HG02763 (cell line): ENCODE measurements at regions not wholly inside any gene's neighbourhood (a gene's known extent, or its start where the extent isn't known, plus 50 kb on each side); places are given as distances from the start of the nearest gene placed in this dataset.
"Not testable (repeated sequence)": the region's sequence is repeated elsewhere in the genome, so short reads cannot be mapped to it uniquely, and the experiment has no call there.

Source experiments
- ATAC-seq: cut with Tn5 transposase; IDR thresholded peaks from one replicate; pipeline ENCODE4 v1.9.1; 2021; ENCODE audit warnings: mild to moderate bottlenecking, moderate library complexity; ENCODE audit not compliant: unreplicated experiment

DNA sequence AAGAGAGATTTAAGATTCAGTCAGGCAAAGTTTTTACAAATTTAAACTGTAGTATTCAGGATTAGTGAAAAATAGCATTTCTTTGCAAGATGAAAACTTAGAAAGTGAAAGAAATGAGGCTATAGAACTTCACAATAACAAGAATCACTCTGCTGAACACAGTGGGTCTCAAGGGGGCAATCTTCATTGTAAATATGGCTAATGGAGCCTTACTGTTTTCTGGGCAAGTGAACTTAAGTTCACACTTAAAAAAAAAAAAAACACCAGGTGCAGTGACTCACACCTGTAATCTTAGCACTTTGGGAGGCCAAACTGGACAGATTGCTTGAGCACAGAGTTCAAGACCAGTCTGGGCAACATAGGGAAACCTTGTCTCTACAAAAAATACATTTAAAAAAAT lies 175.9 kb upstream of the SNX2 start:
- ATAC-seq = no peak

DNA sequence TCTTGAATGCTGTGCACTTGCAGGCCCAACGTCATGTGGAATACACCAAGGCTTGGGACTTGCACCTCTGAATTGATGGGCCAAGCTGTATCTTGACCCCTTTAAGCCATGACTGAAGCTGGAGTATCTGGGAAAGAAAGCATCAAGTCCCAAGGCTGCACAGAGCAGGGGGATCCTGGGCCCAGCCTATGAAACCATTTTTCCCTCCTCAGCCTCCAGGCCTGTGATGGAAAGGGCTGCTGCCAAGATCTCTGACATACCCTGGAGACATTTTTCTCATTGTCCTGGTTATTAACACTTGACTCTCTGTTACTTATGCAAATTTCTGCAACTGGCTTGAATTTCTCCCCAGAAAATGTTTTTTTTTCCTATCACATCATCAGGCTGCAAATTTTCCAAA lies 174.0 kb upstream of the SNX2 start:
- ATAC-seq = no peak

DNA sequence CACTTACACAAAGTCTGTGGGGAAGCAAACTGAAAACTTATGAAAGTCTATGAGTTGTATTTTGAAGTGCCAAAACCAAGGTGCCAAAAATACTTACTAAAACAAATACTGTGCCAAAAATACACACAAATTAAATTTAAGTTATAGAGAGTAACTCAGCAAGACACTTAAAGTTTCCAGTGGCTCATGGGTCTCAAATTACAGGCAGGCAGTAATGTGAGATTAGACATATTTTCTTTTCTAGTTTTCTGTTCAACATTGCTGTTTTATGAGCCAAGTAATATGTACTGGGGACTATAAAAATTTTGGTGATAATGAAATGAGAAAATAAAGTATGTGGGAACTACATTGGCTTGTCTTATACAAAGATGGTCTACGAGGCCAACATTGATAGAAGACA lies 172.2 kb upstream of the SNX2 start:
- ATAC-seq = no peak

DNA sequence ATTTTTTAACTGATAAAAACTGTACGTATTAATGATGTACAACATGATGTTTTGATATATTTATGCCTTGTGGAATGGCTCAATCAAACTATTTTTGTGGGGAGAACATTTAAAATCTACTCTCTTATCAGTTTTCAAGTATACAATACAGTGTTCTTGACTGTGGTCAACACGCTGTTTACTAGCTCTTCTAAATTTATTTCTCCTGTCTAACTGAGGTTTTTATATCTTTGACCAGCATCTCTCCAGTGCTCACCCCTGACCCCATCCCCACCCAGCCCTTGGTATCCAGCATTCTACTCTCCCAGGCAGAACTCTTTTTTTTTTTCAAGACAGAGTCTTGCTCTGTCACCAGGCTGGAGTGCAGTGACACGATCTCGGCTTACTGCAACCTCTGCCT lies 169.6 kb upstream of the SNX2 start:
- no peak for ATAC-seq

DNA sequence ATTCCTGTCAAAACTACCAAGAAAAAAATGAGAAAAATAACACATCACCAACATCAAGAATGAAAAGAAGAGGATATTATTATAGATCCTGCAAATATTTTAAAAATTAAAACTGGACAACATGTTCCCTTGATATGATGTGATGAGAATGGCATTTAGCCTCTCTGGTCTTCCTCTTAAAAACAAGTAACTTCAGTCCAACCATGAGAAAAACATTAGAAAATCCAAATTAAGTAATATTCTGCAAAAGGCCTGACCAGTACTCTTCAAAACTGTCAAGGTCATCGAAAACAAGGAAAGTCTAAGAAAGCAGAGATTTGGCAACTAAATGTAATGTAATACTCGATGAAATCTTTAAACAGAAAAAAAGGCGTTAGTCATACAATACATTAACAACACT lies 167.1 kb upstream of the SNX2 start:
- no peak for ATAC-seq

DNA sequence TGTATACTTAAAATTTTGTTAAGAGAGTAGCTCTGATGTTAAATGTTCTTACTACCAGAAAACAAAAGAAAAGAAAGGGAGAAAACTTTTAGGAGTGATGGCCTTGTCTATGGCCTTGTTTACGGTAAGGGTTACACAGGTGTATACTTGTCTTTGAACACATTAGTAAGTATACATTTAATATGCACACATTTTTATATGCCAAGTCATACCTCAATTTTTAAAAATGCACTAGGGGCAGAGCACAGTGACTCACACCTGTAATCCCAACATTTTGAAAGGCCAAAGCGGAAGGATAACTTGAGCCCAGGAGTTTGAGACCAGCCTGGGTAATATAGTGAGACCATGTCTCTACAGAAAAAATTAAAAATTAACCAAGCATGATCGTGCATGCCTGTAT lies 166.7 kb upstream of the SNX2 start:
- no peak for ATAC-seq

DNA sequence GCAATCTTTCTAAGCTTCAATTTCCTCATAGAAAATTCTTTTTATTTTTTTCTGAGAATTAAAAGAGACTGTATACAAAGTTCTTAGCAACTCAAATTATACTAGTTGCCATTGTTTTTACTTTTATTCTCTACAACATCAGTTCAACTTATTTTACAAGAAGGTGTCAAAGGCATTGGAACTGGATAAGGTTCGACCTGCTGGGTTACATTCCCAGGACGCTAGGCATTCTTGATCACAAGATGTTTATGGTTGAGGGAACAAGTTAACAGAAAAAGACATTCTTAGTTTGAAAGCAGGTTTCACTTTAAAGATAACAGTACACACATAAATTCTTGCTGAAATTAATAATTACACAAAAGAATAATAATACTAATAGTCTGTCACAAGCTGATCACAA lies 163.5 kb upstream of the SNX2 start:
- no peak for ATAC-seq

DNA sequence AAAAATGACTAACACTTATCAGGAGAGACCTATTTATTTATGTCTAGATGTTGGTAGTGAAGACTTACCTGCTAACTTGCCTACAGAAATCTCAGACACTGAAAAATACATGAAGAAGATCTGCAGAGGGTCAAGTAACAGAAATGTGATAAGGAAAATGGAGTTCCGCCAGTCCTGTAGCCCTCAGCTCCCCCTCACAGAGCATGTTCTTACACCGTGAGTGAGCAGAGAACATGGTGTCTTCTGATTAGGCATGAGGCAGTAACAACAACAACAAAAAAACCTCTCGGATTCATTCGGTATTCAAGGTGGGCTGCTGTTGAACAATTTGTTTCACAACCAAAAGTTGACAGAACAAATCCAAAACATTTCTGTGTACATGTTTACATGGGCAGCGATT lies 162.0 kb upstream of the SNX2 start:
- no peak for ATAC-seq

DNA sequence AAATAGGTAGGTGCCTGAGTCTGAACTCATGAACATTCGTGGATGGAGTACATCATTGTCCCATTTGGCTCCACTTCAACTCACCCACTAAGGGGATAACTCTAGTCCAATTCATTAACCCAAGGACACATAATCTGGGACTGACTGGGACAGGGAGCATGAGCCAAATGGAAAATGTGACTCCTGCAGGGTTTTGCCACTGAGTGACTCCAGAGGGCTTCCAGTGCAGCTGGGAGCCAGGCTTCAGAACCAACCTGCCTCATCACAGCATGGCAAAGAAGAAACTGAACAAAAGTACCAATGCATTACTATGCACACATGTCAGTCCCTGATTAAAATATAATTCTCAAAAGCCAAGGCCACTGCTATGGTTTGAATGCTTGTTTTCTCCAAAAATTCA lies 159.7 kb upstream of the SNX2 start:
- ATAC-seq = no peak

DNA sequence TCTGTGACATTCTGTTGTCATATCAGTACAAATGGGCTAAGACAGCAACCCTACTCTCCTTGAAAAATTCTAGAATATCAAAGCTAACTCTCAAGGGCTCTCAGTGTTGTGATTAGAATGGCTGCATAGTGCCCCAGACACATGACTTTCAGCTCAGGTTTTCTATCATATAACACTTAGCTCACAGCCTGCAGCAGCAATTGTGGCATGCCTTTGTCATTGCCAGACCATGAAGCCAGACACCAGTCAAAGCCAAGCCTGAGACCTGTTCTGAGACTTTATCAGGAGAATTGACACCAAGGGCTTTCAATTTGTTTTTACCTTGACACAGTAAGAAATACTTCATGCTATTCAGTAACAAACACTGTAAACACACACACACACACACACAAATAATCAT lies 159.0 kb upstream of the SNX2 start:
- no peak for ATAC-seq

DNA sequence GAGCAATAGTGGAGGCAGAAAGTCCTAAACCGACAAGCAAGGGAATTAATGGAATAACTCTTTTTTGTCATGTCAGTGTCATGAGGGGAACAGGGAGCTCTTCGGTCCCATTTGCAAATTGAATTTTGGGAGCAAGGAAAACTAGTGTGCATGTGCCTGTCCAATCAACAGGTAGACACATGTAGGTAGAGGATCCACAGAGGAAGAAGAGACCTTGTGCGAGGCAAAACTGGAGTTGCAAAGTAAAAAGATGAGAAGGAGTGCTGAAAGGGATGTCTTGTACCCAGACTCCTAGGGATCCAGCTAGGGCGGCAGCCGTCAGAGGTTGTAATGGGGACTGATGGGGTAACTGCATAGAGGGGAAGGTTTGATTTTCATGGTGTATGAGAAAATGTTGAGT lies 156.8 kb upstream of the SNX2 start:
- ATAC-seq = not testable (repeated sequence)

DNA sequence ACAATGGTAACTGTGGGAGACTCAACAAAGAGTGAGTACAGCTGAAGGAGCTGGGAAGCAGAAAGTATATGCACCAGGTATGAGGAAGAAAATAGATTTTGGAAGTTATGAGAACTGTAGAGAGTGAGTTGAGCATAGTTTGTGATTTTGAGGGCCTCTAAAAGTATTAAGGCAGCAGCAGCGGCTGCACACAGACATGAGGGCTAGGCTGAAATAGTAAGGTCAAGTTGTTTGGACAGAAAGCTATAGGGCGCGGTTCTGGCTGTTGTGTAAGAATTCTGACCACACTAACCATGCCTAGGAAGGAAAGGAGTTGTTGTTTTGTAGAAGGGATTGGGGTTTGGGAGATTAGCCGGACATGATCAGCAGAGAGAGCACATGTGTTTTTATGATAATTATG lies 154.1 kb upstream of the SNX2 start:
- ATAC-seq = not testable (repeated sequence)

DNA sequence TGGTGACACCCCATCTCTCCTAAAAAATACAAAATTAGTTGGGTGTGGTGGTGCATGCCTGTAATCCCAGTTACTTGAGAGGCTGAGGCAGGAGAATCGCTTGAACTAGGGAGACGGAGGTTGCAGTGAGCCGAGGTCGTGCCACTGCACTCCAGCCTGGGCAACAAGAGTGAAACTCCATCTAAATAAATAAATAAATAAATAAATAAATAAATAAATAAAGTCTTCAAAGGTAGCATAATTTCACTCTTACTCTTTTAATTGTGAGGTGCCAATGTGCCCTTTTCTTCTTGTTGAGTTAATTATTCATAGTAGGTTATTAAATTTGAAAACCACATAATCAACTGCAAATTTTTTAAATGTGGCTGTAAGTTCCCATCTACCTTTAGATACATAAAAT lies 146.2 kb upstream of the SNX2 start:
- not testable (repeated sequence) for ATAC-seq

DNA sequence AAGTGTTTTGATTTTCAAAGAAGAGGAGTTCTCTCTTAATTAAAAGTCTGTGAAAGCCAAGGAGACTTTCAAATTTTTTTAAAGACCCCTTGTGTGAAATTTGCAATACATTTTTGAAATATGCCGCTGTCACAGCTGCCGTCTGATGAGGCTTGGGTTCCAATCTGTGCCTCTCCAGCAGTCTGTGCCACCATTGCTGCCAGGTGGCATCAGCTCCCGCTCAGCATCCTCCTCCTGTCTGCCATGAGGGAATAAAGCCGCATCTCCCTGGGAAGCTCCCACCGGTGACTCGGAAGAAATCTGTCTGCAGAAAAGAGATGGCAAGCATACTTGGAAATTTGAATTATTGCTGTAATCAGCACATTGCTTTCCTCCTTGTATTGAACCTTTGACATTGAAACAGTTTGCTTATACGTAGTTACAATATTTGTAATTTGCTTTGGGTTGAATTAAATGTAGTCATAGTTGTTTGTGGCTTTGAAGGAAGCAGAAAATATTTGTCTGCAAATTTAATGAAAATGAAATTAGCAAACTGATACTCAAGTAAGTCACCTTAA lies 145.7 kb upstream of the SNX2 start:
- no peak for ATAC-seq

DNA sequence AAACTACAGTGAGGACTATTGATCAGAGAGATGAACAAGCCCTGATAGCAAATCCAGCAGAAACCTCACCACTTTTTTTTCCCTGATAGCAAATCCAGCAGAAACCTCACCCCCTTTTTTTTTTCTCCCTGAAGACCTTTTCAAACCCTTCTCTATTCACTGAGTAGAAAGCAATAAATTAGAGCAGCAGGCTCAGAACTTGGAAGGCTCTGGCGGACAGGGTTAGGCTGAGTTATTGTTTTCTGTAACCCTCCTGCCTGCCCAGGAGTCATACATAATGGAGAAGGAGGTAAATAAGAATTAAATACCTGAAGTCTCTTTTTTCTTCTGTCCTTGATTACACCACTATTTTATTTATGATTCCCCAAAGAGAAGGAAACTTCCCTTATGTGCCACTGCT lies 136.3 kb upstream of the SNX2 start:
- ATAC-seq = no peak

DNA sequence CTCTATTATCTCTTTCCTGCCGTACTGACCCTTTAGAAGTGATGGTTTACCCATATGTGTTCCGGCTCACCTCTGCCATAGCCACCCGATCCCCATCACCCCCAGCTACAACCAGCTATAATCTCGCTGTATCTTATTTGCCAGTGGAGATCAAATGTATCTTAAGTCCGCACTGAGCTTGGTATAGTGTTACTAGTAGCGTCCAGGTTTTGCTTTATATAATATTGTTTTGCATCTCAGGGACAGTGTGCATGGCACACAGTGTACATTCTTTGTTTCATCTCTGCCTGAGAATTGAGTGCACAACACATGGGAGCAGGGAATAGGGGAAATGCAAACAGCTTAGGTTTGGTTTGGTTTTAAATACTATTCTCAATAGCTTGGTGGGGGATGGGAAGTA lies 135.8 kb upstream of the SNX2 start:
- ATAC-seq = no peak

DNA sequence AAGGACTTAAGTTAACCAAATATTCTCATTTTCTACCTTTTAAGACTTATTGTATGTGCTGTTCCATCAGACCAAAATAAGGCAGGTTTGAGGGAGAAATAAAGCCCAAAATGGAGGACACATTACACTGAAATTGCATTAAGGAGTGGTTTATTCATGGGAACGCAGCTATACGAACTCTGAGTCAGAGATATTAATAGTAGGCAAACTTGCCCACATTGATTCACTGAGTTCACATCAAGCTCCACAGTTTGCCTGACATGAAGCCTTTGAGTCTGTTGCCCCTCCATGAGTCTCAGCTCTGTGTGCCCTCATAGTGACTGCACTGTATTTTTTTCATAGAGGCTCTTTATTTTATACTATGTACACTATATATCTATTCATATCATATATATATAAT lies 135.0 kb upstream of the SNX2 start:
- ATAC-seq = no peak

DNA sequence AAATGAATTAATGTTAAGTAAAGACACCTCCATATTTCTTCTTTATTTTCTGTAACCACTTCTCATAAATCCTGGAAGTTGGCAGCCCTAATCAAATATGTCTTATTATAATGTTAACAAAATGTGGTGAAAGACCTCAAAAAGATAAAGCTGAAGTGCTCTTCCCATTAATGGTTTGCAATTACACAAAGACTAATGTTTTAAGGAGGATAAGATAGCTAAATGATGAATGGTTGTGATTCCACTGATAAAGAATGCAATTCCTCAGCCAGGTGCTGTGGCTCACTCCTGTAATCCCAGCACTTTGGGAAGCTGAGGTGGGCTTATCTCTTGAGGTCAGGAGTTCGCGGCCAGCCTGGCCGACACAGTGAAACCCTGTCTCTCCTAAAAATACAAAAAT lies 125.8 kb upstream of the SNX2 start:
- no peak for ATAC-seq

DNA sequence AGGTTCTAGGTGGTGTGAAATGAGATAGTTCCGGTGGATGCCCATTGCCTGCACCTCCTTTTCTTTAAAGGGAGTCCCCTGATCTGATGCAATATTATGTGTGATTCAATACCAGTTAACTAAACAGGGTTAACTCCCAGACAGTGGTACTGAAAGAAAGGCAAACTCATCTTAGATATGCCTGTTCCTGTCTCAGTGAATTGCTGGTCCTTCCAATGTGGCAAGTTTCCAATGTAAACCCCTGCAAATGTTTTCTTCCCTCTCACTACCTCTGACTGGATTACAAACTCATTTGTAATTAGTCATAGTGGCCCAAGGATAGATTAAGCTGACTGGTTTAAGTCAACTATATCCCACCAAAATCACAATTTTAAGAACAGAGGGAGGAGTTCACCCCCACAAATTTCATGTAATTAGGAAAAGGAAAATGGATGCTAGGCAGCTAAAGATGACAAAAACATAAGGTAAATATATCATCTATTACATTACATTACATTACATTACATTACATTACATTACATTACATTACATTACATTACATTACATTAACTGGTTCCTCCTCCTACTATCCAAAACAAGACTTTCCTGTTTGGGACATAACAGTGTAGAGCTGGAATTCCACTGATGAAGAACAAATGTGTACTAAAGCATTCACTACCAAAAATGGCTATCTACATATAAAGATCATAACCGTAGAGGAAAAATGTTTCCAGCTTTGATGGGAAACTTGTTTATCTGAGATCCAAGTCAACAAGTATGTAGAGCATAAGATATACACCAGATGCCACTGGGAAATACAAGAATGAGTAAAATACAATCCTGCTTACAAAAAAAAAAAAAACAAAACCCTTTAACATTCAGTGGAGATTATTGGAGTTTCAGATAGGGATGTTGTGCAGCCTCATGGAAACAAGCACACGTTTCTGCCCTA lies 121.5 kb upstream of the SNX2 start:
- ATAC-seq = no peak

DNA sequence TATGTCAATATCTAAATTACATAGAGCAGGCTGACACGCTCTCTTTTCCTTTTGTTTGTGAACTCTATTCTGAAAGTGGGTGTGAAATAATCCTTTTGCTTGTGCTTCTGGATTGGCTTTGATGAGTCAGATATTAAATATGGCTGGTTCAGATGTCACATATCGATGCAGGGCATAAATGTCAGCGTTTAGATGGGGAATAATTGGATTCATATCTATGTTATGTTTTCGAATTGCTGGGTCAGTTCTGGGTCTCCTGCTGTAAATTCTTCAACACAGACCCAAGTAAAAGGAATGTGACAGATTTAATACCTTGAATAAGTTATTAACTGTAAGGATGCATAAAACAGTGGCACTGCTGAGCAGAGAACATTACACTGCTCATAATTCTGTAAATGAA lies 118.7 kb upstream of the SNX2 start:
- ATAC-seq = no peak

DNA sequence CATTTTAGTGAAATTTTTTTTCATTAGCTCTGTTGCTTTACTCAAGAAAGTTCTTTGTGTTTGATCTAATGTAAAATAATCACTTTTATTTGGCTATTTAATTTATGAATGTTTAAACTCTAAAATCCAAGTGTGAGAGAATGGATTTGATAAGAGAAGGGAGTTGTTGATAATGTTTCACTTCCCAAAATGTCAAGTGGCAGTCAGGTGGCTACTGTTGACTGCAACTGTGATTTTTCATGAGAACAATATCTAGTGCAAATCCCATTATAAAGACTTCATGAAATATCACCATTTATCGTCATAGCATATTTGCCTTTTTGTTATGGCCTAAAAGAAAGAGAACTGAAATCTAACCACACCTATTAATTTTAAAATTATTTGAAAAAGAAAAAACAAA lies 118.3 kb upstream of the SNX2 start:
- no peak for ATAC-seq

DNA sequence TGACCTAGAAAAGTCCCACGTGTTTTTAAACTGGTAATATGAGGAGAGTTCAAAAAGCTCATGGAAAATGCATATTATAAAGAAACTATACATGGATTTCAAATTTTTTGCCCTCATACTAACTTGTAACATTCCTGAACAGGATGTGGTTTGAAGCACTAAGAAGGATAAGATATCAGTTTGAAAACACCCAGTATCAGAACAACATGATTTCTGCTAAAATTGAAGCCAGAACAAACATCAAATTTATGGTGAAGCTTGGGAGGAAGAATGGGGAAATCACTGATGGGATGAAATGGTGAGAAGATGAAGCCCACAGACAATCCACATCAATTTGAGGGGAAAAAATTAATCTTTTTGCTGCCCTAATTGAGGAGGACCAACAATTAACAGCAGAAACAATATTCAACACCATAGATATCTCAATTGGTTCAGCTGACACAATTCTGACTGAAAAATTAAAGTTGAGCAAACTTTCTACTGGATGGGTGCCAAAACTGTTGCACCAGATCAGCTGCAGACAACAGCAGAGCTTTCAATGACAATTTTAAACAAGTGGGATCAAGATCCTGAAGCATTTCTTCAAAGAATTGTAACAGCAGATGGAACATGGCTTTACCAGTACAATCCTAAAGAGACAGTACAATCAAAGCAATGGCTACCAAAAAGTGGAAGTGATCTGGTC lies 113.2 kb upstream of the SNX2 start:
- ATAC-seq = no peak
